GM06990 (cell line): ENCODE measurements at regions not wholly inside any gene's neighbourhood (a gene's known extent, or its start where the extent isn't known, plus 50 kb on each side); places are given as distances from the start of the nearest gene placed in this dataset.

Source experiments
- DNase-seq: peaks from one replicate; pipeline ENCODE4 v3.0.0-alpha.2; 2011; ENCODE audit not compliant: insufficient read length; ENCODE audit errors: extremely low read depth
- H3K27me3 ChIP-seq: replicated peaks from 2 replicates; pipeline ENCODE4 v1.6.0; 2011; ENCODE audit warnings: low read length; ENCODE audit not compliant: control insufficient read depth, insufficient read depth
- H3K36me3 ChIP-seq: 2 replicates; pipeline ENCODE4 v1.5.1; 2011; ENCODE audit warnings: low read length; ENCODE audit not compliant: control insufficient read depth, insufficient read depth
- H3K4me3 ChIP-seq: replicated peaks from 2 replicates; pipeline ENCODE4 v1.5.1; 2011; ENCODE audit warnings: low read depth, mild to moderate bottlenecking, control low read depth, low read length
- CTCF ChIP-seq: IDR thresholded peaks from 2 replicates; pipeline ENCODE4 v1.5.1; 2011; ENCODE audit warnings: low read length, control low read depth, mild to moderate bottlenecking, inconsistent platforms; ENCODE audit not compliant: insufficient read depth, poor library complexity, severe bottlenecking

- Histone ChIP-seq H3K4me3 (no peak overlapping the region), H3K27me3 (no peaks in the 10 kb centered on the region), H3K36me3 (no peaks in the 10 kb centered on the region)
- no peak for DNase-seq
- TF ChIP-seq CTCF, result no peak
Observed at GRCh38 chr1:91600431-91601337, 100.0 kb downstream of the CDC7 start.

- H3K27me3 ChIP-seq, result no peaks in the 10 kb centered on the region
- no peaks in the 10 kb centered on the region for H3K36me3 ChIP-seq
- DNase-seq, result no peak
- no peak for TF ChIP-seq CTCF
- H3K4me3 ChIP-seq, result no peak overlapping the region
Observed at GRCh38 chr1:91601554-91602376, 101.1 kb downstream of the CDC7 start.

GRCh38 chr1:91603409-91603808, 102.8 kb downstream of the CDC7 start:
- no peak overlapping the region for H3K4me3 ChIP-seq
- no peak for DNase-seq
- TF ChIP-seq CTCF, result no peak
- no peaks in the 10 kb centered on the region for H3K36me3 ChIP-seq
- H3K27me3 ChIP-seq, result no peaks in the 10 kb centered on the region

DNA sequence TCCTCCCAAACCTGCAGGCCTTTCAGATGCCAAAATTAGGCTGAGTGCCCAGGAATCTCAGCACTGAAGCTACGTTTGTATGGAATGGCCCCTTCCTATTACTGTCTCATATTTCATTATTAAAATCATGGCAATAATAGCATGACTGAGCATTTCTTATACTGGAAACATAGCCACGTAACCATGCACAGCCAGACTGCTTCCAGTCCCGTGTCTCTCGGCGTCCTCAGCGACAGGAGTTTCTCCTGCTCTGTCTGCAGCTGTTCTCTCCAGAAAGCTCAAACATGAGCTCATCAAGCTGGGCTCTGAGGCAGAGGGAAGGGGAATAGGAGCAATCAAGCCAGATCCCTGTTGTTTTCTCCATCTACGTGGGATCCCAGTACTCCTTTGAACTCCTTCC, 104.0 kb downstream of the CDC7 start:
- Histone ChIP-seq H3K4me3 (no peak overlapping the region), H3K36me3 (no peaks in the 10 kb centered on the region), H3K27me3 (no peaks in the 10 kb centered on the region)
- no peak for TF ChIP-seq CTCF
- no peak for DNase-seq

DNA sequence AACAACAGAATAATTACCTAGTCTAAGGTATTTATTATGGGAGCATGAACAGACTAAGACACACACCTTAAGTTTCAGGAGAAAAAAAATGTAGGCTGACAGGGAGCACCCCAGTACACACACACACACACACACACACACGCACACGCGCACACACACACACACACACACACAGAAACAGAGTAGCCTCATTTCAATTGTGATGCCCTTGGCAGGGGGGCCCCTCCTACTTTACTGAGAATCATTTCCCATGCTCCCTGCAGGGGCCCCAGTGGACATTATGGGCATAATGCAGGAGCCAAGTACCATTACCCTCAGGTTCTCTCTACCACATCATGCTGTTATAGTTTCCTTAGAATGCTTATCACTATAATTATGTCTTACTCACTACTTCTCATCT, 104.9 kb downstream of the CDC7 start:
- TF ChIP-seq CTCF, result no peak
- Histone ChIP-seq H3K27me3 (no peaks in the 10 kb centered on the region), H3K36me3 (no peaks in the 10 kb centered on the region), H3K4me3 (no peak overlapping the region)
- no peak for DNase-seq
